ENCODE measurements at regions not wholly inside any gene's neighbourhood (a gene's known extent, or its start where the extent isn't known, plus 50 kb on each side); places are given as distances from the start of the nearest gene placed in this dataset.

DNA sequence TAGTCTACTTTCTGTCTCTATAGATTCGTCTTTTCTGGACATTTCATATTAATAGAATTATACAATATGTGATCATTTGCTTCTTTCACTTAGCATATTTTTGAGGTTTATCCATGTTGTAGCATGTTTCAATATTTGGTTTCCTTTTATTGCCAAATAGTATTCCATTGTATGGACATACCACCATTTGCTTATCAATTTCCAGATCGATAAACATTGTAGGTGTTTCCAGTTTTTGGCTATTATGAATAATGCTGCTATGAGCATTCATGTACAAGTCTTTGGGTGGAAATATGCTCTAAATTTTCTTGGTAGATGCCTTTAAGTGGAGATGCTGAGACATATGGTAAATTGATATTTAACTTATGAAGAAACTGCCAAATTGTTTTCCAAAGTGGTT, 114.1 kb downstream of the RND3 start (continued):
- no peak for TF ChIP-seq NRF1 (IDR thresholded peaks at IDR 0.05; ENCODE audit: low read depth, low read length)
- TF ChIP-seq JUND (IDR thresholded peaks at IDR 0.05): no peak
- TF ChIP-seq GATA2 (CRISPR knock-in tag; IDR thresholded peaks at IDR 0.05): no peak
- TF ChIP-seq, protein P1, sequence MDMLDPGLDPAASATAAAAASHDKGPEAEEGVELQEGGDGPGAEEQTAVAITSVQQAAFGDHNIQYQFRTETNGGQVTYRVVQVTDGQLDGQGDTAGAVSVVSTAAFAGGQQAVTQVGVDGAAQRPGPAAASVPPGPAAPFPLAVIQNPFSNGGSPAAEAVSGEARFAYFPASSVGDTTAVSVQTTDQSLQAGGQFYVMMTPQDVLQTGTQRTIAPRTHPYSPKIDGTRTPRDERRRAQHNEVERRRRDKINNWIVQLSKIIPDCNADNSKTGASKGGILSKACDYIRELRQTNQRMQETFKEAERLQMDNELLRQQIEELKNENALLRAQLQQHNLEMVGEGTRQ (IDR thresholded peaks at IDR 0.05; ENCODE audit: borderline replicate concordance, low read depth, low read length): no peak
- no peak for TF ChIP-seq RCOR1 (IDR thresholded peaks at IDR 0.05; ENCODE audit: low read length)
- TF ChIP-seq EZH2phosphoT487 (IDR thresholded peaks at IDR 0.05; ENCODE audit: borderline replicate concordance, low read depth): no peak

DNA sequence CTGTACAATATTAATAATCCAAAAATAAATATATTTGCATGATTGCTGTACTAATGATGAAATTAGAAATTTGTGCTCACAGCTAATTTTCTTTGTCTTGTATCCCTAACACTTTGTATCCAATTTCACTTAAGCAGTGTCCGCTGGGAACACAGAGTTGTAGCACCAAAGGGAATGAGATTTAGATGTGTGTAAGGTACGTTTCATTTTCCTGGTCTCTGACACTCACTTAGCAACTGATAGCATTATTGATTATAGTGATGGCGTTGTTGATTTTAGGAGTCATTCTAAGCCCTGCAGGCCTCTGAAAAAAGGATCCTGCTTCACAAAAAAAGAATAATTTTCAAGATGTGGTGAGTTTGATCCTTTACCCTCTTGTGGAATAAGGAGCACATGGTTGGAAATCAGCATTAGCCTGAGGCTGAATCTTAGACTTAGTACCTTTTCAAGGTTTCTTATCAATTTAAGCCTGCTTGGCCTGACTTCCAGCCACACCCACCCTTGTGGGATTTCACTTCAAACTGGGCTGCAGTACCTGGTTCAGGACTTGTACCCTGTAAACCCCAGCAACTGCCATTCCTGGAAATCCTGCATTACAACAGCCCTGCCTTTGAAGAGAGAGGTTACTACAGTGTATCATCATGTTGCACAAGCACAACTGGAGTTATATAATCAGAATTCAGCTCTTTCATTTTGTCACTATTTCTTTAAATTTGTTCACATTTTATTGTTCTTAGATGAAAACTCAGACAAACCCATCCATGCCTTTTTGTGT, 116.2 kb downstream of the RND3 start:
- no peaks in the 10 kb centered on the region for H3K9me2 ChIP-seq
- no peak overlapping the region for H3K27ac ChIP-seq (ENCODE audit: low read depth in 2 of 2, low read length in 1 of 2)
- no peak overlapping the region for H3K9ac ChIP-seq
- no peak overlapping the region for H2AFZ ChIP-seq (ENCODE audit: low read depth)
- no peaks in the 10 kb centered on the region for H3K27me3 ChIP-seq (ENCODE audit: insufficient read depth)
- ChIA-PET CTCF (interaction anchor here (0.6 to 1.5 kb wide), 2 partner anchors 11 to 655 kb away, joined by 3 to 4 read pairs; no protein-coding TSS in a partner anchor), POLR2A (no interaction called here)
- WGBS (ENCODE audit: low lambda C conversion rate): 73% methylated on average over 3 of the region's 3 CpGs
- no peak for DNase-seq
- H3K79me2 ChIP-seq (ENCODE audit: insufficient read depth): no peaks in the 10 kb centered on the region
- H3K4me3 ChIP-seq (ENCODE audit: low read depth in 2 of 2, low read length in 1 of 2): no peak overlapping the region
- TF ChIP-seq TAF1 (IDR thresholded peaks at IDR 0.05; ENCODE audit: borderline replicate concordance, low read depth, low read length): no peak
- TF ChIP-seq POLR2AphosphoS5 (IDR thresholded peaks at IDR 0.05; ENCODE audit: low read depth, low read length): no peak
- TF ChIP-seq, protein P1 (IDR thresholded peaks at IDR 0.05; ENCODE audit: borderline replicate concordance, low read depth, low read length): no peak
- no peak for TF ChIP-seq MXI1 (IDR thresholded peaks at IDR 0.05; ENCODE audit: low read depth, low read length)
- TF ChIP-seq NRF1 (IDR thresholded peaks at IDR 0.05; ENCODE audit: low read depth, low read length): no peak
- no peak for TF ChIP-seq YY1 (IDR thresholded peaks at IDR 0.05; ENCODE audit: low read depth)
- no peak for TF ChIP-seq TCF12 (IDR thresholded peaks at IDR 0.05)
- no peak for TF ChIP-seq RCOR1 (IDR thresholded peaks at IDR 0.05; ENCODE audit: low read length)
- TF ChIP-seq, protein P2, sequence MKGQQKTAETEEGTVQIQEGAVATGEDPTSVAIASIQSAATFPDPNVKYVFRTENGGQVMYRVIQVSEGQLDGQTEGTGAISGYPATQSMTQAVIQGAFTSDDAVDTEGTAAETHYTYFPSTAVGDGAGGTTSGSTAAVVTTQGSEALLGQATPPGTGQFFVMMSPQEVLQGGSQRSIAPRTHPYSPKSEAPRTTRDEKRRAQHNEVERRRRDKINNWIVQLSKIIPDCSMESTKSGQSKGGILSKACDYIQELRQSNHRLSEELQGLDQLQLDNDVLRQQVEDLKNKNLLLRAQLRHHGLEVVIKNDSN (IDR thresholded peaks at IDR 0.05; ENCODE audit: borderline replicate concordance, low read depth): no peak
- H3K4me1 ChIP-seq (ENCODE audit: control insufficient read depth in 1 of 2, insufficient read depth in 2 of 2, low read depth in 1 of 2, low read length in 1 of 2): no peaks in the 10 kb centered on the region
- no peaks in the 10 kb centered on the region for H3F3A ChIP-seq (replicated peaks; ENCODE audit: insufficient read depth)
- H3K36me3 ChIP-seq (replicated peaks in 1 of 2; ENCODE audit: control insufficient read depth in 1 of 2, insufficient read depth in 2 of 2, low read length in 1 of 2): no peaks in the 10 kb centered on the region
- no peaks in the 10 kb centered on the region for H4K20me1 ChIP-seq (ENCODE audit: insufficient read depth)
- no peak overlapping the region for H3K4me2 ChIP-seq
- no peaks in the 10 kb centered on the region for H3K9me3 ChIP-seq

DNA sequence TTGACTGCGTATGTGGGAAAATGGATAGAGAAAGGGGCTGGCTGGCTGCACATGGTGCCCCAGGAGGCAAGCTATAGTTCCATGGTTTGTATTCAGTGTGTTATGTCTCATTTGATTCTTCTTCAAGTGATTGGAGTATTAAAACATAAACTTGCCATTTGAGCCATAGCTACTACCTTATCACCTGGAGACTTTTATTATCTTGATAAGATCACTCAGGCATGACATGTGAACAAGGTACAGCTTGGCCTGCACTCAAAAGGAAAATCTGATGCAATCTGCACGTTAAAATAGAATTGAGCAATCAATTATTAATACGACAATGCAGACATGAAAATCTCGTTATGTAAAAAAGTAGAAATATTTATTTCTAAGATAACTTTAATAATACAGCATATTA, 116.9 kb downstream of the RND3 start:
- Histone ChIP-seq H3K79me2 (ENCODE audit: insufficient read depth) (no peaks in the 10 kb centered on the region), H3K4me3 (ENCODE audit: low read depth in 2 of 2, low read length in 1 of 2) (no peak overlapping the region), H3K9me3 (no peaks in the 10 kb centered on the region), H3K27me3 (ENCODE audit: insufficient read depth) (no peaks in the 10 kb centered on the region), H3K9ac (no peak overlapping the region), H3K4me2 (no peak overlapping the region), H3K4me1 (ENCODE audit: control insufficient read depth in 1 of 2, insufficient read depth in 2 of 2, low read depth in 1 of 2, low read length in 1 of 2) (no peaks in the 10 kb centered on the region), H4K20me1 (ENCODE audit: insufficient read depth) (no peaks in the 10 kb centered on the region), H3K36me3 (replicated peaks in 1 of 2; ENCODE audit: control insufficient read depth in 1 of 2, insufficient read depth in 2 of 2, low read length in 1 of 2) (no peaks in the 10 kb centered on the region), H3K27ac (ENCODE audit: low read depth in 2 of 2, low read length in 1 of 2) (no peak overlapping the region), H2AFZ (ENCODE audit: low read depth) (no peak overlapping the region), H3F3A (replicated peaks; ENCODE audit: insufficient read depth) (no peaks in the 10 kb centered on the region), H3K9me2 (no peaks in the 10 kb centered on the region)
- no peak for TF ChIP-seq CHD2 (IDR thresholded peaks at IDR 0.05; ENCODE audit: low read length, partially characterized antibody)
- TF ChIP-seq FOXM1 (IDR thresholded peaks at IDR 0.05; ENCODE audit: low read depth): no peak
- TF ChIP-seq TAF1 (IDR thresholded peaks at IDR 0.05; ENCODE audit: borderline replicate concordance, low read depth, low read length): no peak
- no peak for TF ChIP-seq TCF12 (IDR thresholded peaks at IDR 0.05)
- no peak for TF ChIP-seq EP300 (IDR thresholded peaks at IDR 0.05; ENCODE audit: borderline replicate concordance in 1 of 2, low read depth in 1 of 2, low read length in 1 of 2)
- no peak for TF ChIP-seq SIN3A (IDR thresholded peaks at IDR 0.05; ENCODE audit: borderline replicate concordance, low read depth, low read length)
- TF ChIP-seq GABPA (IDR thresholded peaks at IDR 0.05; ENCODE audit: low read depth): no peak
- no peak for TF ChIP-seq RAD21 (IDR thresholded peaks at IDR 0.05; ENCODE audit: low read length)
- TF ChIP-seq, protein P3, sequence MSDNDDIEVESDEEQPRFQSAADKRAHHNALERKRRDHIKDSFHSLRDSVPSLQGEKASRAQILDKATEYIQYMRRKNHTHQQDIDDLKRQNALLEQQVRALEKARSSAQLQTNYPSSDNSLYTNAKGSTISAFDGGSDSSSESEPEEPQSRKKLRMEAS (IDR thresholded peaks at IDR 0.05; ENCODE audit: low read depth): no peak
- ChIA-PET POLR2A (no interaction called here), CTCF (interaction anchor here (0.6 to 1.5 kb wide), 2 partner anchors 10 to 654 kb away, joined by 3 to 4 read pairs; no protein-coding TSS in a partner anchor)
- 81% methylated on average over 4 of the region's 4 CpGs for WGBS (ENCODE audit: low lambda C conversion rate)
- no peak for DNase-seq
